ENCODE measurements at regions not wholly inside any gene's neighbourhood (a gene's known extent, or its start where the extent isn't known, plus 50 kb on each side); places are given as distances from the start of the nearest gene placed in this dataset.

DNA sequence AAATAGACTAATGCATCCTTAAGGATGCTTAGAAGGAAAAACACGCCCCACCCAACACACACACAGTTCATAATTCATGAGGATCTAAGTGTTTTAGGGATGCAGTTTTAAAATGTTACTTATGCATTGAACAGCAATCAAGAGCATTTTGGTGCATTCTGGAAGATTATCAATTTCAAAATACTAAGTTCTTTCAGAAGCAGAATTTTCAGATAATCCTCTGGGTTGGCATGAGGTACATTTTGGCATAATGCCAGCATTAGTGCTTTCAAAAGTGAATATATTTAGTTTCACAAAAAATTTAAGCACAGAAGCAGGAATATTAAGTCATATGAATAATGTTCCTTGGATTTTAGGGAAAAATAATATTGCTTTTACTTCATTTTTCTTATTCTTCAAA lies 937.1 kb downstream of the REEP3 start:
- DNase-seq = no peak

DNA sequence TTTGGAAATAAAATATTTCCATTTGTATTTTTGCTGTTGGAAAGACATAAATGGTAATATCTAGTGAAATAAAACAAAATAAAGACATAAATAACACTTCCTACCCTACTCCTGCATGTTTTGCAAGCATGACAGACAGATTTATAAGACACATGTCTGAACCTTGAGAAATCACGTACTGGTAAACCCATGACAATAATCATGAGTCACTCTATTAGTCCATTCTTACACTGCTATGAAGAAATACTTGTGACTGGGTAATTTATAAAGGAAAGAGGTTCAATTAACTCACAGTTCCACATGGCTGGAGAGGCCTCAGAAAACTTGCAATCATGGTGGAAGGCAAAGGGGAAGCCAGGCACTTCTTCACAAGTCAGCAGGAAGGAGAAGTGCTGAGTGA lies 942.2 kb downstream of the REEP3 start:
- no peak for DNase-seq

DNA sequence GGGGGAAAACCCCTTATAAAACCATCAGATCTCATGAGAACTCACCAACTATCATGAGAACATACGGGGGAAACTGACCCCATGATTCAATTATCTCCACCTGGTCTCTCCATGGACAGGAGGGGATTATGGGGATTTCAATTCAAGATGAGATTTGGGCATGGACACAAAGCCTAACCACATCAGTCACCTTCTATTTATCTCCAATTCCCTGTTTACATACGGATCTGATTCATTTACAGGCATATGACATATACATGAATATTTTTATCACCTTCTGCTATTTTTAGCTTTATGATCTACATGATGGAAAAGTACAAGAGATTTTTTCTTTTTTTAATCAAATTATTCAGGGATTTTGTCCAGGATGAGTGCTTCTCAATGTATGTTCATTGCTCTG lies 944.5 kb downstream of the REEP3 start:
- no peak for DNase-seq

DNA sequence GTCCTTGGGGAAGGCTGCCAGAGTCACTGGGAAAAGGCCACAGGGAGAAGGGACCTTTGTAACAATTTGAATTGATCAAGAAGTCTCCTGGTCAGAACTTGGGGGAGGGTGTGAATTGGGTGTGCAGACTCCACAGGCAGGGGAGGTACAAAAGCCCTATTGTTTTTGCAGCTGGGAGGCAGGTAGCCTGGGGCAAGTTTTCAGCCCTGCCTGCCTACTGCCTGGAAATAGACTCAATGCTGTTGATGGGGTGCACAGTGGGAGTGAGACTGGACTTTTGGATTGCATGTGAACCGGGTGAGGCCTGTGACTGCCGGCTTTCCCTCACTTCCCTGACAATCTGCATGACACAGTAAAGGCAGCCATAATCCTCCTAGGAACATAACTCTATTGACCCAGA lies 947.0 kb downstream of the REEP3 start:
- DNase-seq = no peak

DNA sequence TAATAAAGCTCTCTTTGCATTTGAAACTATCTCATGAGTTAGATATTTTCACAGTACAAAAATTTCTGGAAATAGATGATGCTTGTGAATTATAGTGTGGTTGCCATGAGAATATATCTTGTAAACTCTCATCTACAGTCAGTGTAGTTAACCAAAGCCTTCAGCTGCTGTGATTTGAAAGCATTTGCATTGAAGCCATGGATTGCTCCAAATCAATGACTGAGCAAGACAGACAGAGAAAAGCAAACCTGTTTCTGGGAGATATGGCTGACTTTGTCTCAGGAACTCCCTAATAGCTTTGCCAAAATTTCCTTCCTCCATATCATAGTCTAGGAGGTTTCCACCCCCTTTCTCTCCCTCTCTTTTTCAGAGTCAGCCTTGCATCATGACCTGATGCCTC lies 955.3 kb downstream of the REEP3 start:
- no peak for DNase-seq

DNA sequence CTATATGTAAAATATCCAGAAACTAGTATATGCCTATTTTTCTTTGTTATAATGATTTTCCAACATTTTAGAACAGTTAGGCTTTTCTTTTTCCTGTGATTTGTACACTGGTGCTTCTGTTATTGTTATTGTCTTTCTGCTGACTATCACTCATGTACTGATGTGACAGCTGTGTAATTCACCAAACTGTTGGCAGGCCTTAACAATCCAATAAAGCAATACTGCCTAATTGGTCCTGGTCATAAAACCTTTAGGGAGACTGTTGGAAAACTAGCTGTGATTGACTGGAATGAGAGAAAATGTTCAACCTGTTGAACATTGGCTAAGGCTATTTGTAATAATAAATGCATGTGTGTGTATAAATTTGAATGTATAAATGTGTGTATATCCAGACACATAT lies 956.6 kb downstream of the REEP3 start:
- DNase-seq = no peak

DNA sequence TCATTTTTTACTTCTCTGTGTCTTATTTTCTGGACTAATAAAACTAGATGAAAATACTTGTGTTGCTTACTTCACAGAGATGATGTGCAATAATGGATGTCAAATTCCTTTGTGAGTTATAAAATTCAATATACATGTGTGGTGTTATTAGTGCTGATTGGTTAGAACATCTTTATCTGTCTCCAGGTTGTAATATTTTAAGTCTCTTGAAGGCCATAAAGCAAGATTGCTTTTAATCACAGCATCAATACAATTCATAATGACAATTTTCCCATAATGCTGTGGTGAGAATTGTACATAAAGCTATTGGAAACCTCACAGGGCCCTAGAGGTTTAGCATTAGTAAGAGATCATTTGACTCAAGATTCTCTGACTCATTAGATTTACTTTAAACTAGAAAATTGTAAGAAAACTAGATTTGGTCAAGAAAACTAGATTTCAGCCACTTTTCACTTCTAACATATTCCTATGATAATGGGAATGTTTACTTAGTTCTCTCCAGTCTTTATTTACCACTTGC lies 963.7 kb downstream of the REEP3 start:
- DNase-seq = no peak

DNA sequence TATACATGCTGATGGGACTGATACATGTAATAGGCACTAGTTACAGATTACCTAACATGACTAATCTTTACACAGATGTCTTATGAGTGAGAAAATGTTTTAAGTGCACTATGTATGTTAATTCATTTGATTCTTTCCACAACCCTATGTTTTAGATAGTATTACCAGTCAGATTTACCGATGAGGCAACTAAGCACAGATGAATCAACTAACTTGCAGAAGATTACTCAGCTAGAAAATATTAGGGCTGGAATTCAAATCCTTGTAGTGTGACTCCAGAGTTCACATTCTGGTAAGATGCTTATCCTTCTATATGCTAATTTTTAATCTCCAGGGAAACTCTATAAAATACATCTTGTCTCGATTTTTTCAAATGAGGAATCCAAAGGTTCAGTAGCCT lies 964.9 kb downstream of the REEP3 start:
- DNase-seq = no peak

DNA sequence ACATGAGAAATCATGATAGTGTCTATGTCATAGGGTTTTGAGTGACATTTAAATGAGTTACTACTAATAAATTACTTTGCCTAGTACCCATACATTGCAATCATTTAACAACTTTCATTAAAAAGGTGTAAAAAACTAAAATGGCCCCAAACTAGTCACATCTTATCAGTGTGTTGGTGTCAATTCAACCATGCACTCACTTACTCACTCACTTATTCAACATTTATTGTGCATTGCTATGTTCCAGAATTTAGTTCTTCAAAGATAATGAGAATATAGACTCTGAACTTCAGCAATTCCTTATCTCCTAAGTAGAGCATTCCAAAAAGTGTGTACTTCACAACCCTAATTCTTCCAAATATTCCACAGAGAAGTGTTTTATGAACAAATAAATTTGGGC lies 965.7 kb downstream of the REEP3 start:
- DNase-seq = no peak

DNA sequence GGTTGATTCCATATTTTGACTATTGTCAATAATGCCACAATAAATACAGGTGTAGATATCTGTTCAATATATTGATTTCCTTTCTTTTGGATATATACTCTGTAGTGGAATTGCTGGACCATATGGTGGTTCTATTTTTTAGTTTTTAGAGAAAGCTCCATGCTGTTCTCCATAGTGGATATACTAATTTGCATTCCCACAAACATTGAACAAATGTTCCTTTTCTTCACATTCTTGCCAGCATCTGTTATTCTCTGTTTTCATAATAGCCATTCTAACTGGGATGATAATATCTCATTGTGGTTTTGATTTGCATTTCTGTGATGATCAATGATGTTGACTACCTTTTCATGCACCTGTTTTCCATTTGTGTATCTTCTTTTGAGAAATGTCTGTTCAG lies 973.7 kb downstream of the REEP3 start:
- DNase-seq = no peak

DNA sequence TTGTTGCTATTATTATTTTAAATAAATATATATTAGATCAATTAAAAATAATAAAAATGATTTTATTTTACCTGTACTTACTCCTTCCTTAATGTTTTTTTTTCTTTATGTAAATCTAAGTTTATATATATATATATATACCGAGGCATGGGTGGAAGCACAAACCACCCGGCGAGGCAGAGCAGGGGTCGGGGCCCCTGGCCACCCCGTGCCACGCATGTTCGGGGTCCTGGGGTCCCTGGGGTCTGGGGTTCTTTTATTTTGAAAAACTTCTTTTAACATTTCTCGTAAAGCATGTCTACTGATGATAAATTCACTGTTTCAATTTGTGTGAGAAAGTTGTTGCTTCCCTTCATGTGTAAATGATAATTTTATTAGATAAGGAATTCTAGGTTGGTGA lies 976.1 kb downstream of the REEP3 start:
- no peak for DNase-seq

DNA sequence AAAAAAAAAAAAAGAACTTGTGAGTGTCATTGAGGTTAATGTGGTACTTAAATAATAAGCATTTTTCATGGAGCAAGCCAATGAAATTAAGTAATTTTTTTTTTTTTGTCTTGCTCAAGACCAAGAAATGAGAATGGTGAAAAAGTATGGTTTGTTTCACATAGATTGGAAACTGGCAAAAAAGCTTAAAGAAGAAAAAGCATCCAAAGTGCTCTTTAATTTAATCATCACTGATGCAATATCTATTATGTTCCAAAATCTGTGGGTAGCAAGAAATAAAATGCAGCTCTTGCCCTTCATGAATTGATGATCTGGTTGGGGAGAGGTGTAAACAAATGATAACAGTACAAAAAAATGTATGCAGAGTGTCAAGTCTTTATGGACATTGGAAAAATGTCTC lies 980.6 kb downstream of the REEP3 start:
- no peak for DNase-seq

DNA sequence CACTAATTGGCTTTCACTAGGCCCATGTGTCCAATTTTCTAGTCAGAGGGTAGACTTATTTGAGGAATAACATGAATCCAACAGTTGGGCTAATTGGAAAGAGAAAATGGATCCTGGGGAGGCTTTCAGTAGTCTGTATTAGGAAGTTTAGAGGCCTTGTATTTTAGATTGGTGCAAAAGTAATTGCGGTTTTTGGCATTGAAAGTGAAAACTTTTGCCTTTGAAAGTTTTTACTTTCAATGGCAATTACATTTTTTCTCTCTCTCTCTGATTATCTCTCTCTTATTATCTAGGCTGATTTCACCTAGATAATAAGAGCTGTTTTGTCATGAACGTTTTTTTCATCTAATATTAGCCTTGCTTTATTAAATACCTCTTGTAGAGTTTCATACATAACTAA lies 981.7 kb downstream of the REEP3 start:
- DNase-seq = no peak

DNA sequence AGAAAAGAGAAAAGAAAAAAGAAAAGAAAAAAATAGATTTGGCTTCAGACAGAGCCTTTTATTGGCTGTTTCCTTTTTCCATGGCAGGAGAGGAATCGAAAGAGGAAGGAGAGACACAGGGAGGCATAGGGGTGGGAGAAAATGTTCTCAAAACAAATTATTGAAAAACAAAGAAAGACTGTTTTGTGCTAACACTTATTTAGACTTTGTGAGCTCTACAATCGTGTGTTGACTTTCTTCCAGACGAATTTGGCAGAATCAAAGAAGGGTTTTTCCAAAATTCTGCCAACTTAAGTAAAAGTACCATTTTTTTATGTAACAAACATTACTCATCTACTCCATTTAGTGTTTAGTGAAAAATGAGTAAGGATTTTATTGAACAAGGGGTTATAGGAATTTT lies 982.2 kb downstream of the REEP3 start:
- DNase-seq = no peak

DNA sequence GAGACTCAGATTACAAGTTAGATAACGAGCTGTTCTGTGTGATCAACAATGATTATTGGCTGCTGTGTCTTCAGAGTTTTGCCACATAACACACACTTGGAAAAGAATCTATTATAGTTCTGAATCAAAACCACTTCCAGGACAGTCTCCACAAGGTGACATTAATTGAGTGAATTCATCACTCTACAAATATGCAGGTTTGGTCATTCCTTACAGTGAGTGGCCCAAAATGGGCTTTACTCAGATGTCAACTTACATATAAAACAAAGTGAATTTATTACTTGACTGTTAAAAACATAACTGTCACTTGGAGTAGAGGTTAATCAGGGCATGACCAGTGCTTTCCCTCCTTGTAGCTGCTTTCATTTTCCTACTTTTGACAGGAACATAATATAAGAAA lies 984.3 kb downstream of the REEP3 start:
- DNase-seq = no peak

DNA sequence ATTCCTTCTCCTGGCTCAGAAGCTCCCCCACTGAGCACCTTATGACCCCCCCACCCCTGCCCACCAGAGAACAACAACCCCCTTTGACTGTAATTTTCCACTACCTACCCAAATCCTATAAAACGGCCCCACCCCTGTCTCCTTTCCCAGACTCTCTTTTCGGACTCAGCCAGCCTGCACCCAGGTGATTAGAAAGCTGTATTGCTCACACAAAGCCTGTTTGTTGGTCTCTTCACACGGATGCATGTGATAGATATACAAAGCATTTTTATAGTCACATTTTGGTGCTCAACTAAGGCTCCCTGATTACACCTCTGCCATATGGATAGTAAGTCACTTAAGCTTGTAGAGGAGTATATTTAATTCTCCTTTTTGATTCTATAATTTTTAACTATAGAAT lies 985.8 kb downstream of the REEP3 start:
- DNase-seq = no peak

DNA sequence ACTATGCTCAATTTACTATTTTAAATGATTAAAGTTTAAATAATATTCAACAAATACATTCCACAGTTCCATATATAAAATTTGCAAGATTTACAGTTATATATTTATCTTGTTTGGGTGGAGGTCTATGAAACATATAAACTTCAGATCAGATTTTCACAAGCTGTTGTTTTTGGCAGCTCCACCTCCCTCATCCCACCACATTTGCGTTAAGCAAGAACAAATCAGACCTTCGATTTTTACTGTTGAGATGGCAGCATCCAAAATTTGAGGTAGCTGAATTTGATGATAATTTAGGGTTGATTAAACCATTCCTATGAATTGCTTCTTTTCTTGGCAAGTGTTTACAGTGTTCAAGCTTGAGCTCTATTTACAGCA lies 986.4 kb downstream of the REEP3 start:
- no peak for DNase-seq

DNA sequence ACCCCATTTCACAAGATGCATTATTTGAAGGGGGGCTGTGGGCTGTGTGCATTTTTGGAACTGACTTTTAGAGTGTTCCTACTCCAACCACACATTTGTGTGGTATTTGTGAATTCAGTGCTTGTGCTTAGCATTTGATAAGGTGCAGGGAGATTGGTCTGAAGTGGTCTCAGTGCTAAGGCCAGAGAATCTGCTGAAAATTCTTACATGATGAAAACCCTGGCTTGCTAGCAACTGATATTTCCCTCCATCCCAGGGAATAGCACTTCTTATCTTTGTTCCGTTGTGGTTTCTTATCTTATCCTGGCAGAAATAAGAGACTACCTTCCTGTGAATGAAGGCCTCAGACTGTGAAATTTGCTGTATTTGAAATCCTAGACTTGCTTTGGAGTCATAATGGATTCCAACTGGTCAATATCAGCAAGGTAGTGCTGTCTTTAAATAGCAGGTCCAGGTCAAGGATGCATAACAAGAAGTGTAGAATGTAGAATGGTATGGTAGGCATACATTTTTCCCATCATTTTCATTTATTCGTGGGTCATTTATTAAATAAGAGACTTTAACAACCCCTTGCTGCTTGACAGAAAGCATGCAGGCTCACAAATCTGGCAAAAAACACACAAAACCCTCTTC lies 986.9 kb downstream of the REEP3 start:
- DNase-seq = no peak

DNA sequence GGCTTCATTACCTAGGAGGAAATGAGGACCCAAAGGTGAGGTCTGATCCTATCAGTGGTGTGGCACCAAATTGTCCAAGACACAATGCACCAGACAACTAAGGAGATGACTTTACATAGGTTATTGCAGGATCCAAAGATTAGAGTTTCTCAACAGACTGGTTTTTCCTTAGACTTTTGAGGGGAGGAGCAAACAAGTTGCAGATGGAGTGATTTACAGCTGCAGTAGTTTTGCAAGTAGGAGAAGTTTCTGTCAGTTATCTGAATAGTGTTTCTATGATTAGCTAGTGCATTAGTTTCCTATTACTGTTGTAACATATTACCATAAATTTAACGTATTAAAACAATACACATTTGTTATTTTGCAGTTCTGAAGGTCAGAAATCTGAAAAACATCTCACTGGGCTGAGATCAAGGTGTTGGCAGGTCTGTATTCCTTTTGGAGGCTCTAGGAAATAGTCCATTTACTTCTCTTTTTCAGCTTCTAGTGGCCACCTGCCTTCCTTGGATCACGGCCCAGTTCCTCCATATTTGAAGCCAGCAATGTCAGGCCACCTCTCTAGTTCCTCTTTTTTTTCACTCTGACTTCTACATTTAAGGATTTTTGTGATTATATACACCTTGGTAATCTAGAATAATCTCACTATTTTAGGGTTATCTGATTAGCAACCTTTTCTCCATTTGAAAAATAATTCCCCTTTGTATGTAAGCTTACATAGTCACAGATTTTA lies 994.9 kb downstream of the REEP3 start:
- DNase-seq = no peak

DNA sequence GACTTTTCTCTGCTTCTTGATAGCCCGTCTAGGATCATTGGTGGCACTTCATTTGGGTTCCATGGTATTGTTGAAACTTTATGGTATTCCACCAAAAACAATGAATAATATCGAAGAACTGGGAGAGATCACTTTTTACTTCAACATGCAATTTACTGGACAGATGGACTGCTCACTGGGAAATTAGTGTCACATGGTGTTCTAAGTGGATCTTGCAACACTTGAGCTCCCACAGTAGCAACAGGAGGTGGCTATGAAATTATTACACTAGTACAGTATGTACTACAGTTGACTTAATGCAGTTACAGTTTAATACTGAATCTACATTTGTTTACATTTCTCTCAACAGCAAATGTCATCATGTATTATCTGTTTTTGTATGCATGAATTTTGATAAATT lies 997.3 kb downstream of the REEP3 start:
- no peak for DNase-seq

DNA sequence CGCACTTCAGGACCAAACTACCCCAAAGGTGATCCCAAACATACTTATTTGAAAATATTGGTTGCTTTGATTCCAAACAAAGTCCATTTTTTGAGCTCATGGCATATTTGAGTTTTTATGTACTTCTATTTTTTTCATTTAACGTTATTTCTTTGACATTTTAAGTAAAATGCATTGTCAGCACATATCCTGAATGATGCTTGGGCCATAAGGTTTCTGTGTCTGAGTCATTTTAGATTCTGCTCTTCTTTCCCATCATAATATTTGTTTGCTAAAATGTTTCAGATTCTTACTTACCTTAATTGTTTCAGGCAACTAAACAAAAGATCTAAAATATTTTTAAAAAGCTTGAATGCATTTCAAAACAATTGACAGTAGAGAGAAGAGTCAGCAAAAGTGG lies 998.2 kb downstream of the REEP3 start:
- no peak for DNase-seq

DNA sequence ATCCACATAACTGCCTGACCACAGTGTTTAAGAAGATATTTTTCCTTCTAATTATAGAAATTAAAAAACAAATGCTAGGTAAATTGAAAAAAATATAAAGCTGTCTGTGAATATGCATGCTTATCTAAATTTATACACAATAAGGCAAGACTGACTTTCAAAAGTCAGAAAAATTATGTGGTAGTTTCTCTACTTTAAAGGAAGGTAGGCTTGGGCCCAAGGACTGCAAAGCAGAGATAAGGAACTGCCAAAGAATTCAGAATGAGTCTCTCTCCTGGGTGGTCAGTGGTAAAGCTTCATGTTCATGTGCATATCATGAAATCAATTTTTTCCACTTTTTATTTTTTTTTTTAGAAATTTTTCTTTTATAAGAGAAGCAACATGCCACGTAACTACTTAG lies 998.6 kb downstream of the REEP3 start:
- DNase-seq = no peak

DNA sequence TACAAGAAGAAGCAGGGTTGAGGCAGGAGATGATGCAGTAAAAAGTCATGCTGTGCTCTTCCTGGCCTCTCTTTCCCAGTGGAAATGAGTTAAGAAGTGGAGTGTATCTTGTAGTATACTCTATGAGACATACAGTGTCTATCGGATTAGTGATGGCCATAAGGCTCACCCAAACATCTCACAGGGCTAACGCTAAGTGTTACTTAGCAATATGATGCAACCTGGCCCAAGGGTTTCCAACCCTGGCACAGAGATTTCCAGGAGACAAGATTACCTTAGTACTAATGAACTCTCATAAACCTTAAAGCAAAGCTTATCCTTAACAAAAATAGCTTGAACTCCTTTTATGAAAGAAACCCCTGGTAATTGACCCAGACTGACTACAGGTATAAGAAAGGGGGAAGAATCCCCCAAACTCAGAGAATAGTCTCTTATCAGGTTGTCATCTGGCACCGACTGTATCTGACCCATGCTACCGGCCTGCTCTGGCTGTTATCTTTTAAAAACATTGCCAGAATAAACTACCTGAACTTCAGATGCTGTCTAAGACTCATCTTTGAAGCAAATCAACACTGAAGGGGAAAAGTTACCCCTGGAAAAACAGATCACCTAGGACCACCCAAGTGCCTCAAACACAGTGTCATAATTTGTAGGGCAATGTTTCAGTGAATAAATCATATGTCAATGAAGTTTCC lies 1002.0 kb downstream of the REEP3 start:
- no peak for DNase-seq

DNA sequence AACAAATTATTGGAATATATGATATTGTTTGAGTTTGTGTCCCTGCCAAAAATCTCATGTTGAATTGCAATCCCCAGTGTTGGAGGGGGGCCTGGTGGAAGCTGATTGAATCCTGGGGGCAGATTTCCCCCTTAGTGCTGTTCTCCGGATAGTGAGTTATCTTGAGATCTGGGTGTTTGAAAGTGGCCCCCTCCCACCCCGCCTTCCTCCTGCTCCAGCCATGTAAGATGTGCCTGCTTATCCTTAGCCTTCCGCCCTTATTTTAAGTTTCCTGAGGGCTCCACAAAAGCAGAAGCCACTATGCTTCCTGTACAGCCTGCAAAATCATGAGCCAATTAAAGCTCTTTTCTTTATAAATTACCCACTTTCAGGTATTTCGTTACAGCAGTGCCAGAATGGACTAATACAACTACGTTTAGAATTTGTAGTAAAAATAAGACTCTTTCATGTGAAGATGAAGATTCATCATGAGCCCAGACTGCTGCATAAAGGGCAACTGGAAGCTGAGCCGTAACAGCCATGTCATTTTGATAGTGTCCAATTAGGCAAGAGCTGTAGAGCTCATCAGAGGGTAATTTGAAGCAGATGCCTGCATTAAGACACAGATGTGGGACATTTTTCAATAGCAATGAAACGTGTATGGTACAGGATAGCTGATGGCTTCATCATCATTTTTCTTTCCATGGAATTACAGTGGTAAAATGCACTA lies 1007.2 kb downstream of the REEP3 start:
- DNase-seq = no peak

Measured in stimulated activated CD4-positive, alpha-beta T cell treated with anti-CD3 and anti-CD28 coated beads, Interleukin-12 subunit alpha, Interleukin-12 subunit beta, amount 100 ng/mL, for 4 hours (primary cell).